Vagina (tissue), 2 donors: ENCODE measurements at regions not wholly inside any gene's neighbourhood (a gene's known extent, or its start where the extent isn't known, plus 50 kb on each side); places are given as distances from the start of the nearest gene placed in this dataset.

Source experiments
- POLR2A ChIP-seq, 2 donors: fragments of 450-650 bp; IDR thresholded peaks; one replicate each; pipeline ENCODE4 v1.6.1; 2017; ENCODE audit warnings: antibody characterized with exemption in 2 of 2, mild to moderate bottlenecking in 2 of 2, moderate library complexity in 2 of 2
- POLR2AphosphoS5 ChIP-seq, 2 donors: sonication (generic); formaldehyde crosslinking; IDR thresholded peaks; one replicate each; pipeline ENCODE4 v1.9.0; 2017; ENCODE audit warnings: antibody characterized with exemption in 2 of 2, mild to moderate bottlenecking in 2 of 2, low read depth in 1 of 2; ENCODE audit not compliant: insufficient read depth in 1 of 2
- TF ChIP-seq, protein P1 (sequence below), 3 experiments: fragments of 450-650 bp in 2 of 3; fragments of 200-600 bp in 1 of 3; sonication (generic) in 1 of 3; IDR thresholded peaks; one replicate each; pipeline ENCODE4 v1.5.1; 2017 to 2019; ENCODE audit warnings: antibody characterized with exemption in 3 of 3, mild to moderate bottlenecking in 2 of 3, moderate library complexity in 2 of 3

DNA sequence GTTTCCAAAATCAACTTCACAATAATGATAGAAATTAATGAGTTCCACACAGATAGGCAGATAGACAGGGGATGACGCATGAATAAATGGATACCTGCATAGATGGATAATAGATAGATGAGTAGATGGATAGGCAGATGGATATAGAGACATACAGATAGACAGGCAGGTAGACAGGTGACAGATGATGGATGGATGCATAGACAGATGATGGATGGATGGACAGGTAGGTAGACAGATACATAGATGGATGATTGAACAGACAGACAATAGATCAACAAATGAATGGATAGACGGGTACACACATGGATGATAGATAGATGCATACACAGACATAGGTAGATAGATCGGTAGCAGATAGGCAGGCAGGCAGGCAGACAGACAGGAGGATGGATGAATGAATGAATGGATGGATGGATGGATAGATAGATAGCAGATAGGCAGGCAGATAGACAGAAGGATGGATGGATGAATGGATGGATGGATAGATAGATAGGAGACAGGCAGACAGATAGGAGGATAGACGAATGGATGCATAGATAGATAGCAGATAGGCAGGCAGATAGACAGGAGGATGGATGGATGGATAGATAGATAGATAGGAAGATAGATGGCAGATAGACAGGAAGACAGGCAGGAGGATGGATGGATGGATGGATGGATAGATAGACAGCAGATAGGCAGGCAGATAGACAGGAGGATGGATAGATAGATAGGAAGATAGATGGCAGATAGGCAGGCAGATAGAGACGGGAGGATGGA is 142.5 kb downstream of the RBFOX3 start:
- TF ChIP-seq, protein P1, sequence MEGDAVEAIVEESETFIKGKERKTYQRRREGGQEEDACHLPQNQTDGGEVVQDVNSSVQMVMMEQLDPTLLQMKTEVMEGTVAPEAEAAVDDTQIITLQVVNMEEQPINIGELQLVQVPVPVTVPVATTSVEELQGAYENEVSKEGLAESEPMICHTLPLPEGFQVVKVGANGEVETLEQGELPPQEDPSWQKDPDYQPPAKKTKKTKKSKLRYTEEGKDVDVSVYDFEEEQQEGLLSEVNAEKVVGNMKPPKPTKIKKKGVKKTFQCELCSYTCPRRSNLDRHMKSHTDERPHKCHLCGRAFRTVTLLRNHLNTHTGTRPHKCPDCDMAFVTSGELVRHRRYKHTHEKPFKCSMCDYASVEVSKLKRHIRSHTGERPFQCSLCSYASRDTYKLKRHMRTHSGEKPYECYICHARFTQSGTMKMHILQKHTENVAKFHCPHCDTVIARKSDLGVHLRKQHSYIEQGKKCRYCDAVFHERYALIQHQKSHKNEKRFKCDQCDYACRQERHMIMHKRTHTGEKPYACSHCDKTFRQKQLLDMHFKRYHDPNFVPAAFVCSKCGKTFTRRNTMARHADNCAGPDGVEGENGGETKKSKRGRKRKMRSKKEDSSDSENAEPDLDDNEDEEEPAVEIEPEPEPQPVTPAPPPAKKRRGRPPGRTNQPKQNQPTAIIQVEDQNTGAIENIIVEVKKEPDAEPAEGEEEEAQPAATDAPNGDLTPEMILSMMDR (IDR thresholded peaks at IDR 0.05) = no peak
- TF ChIP-seq POLR2A (IDR thresholded peaks at IDR 0.05) (no peak), POLR2AphosphoS5 (IDR thresholded peaks at IDR 0.05; ENCODE audit: insufficient read depth in 1 of 2, low read depth in 1 of 2) (no peak)
